ENCODE measurements at regions not wholly inside any gene's neighbourhood (a gene's known extent, or its start where the extent isn't known, plus 50 kb on each side); places are given as distances from the start of the nearest gene placed in this dataset.

DNA sequence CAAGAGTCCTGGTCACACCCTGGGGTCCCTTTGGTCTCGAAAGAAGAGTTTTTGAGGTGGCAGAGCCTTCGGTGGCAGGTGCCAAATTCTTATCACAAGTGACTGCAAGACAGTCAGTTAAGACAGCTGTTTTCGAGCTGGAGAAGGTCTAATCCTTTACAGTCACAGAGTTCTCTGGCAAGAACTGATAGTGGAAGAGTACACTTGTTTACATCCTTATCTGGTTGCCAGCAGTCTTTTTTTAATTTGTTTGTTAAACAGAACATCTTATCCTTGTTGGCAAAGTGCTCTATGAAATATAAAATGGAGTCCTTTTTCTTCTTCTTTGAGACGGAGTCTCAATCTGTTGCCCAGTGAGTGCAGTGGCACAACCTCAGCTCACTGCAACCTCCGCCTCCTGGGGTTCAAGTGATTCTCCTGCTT lies 50.4 kb upstream of the ELOVL6 start:
- Histone ChIP-seq H3K27ac (ENCODE audit: low read length) (no peak overlapping the region), H3K36me3 (ENCODE audit: insufficient read depth, low read length) (no peaks in the 10 kb centered on the region), H3K9me3 (ENCODE audit: low read length) (no peaks in the 10 kb centered on the region), H3K9me2 (ENCODE audit: insufficient read depth, low read length) (no peaks in the 10 kb centered on the region), H3K4me3 (ENCODE audit: low read length) (no peak overlapping the region), H3K4me2 (ENCODE audit: low read length) (no peak overlapping the region), H3K79me2 (replicated peaks; ENCODE audit: insufficient read depth, low read length) (no peaks in the 10 kb centered on the region), H2AFZ (ENCODE audit: low read depth, low read length) (no peak overlapping the region), H3K27me3 (ENCODE audit: insufficient read depth, low read depth, low read length) (no peaks in the 10 kb centered on the region), H3F3A (ENCODE audit: insufficient read depth, low read length, poor library complexity, severe bottlenecking) (no peaks in the 10 kb centered on the region), H3K9ac (ENCODE audit: low read length) (no peak overlapping the region), H4K20me1 (ENCODE audit: insufficient read depth) (no peaks in the 10 kb centered on the region)
- no peak for TF ChIP-seq TAF1 (IDR thresholded peaks at IDR 0.05; ENCODE audit: low read depth)
- TF ChIP-seq, protein P1, sequence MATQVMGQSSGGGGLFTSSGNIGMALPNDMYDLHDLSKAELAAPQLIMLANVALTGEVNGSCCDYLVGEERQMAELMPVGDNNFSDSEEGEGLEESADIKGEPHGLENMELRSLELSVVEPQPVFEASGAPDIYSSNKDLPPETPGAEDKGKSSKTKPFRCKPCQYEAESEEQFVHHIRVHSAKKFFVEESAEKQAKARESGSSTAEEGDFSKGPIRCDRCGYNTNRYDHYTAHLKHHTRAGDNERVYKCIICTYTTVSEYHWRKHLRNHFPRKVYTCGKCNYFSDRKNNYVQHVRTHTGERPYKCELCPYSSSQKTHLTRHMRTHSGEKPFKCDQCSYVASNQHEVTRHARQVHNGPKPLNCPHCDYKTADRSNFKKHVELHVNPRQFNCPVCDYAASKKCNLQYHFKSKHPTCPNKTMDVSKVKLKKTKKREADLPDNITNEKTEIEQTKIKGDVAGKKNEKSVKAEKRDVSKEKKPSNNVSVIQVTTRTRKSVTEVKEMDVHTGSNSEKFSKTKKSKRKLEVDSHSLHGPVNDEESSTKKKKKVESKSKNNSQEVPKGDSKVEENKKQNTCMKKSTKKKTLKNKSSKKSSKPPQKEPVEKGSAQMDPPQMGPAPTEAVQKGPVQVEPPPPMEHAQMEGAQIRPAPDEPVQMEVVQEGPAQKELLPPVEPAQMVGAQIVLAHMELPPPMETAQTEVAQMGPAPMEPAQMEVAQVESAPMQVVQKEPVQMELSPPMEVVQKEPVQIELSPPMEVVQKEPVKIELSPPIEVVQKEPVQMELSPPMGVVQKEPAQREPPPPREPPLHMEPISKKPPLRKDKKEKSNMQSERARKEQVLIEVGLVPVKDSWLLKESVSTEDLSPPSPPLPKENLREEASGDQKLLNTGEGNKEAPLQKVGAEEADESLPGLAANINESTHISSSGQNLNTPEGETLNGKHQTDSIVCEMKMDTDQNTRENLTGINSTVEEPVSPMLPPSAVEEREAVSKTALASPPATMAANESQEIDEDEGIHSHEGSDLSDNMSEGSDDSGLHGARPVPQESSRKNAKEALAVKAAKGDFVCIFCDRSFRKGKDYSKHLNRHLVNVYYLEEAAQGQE (IDR thresholded peaks at IDR 0.05; ENCODE audit: borderline replicate concordance), result no peak
- no peak for TF ChIP-seq POLR2AphosphoS5 (IDR thresholded peaks at IDR 0.05)
- no peak for TF ChIP-seq EZH2 (IDR thresholded peaks at IDR 0.05; ENCODE audit: borderline replicate concordance, insufficient read depth, low read length, poor library complexity, severe bottlenecking)
- TF ChIP-seq MXI1 (conservative IDR thresholded peaks at IDR 0.05; ENCODE audit: poor library complexity, severe bottlenecking), result no peak
- no peak for TF ChIP-seq EP300 (conservative IDR thresholded peaks at IDR 0.05; ENCODE audit: poor library complexity, severe bottlenecking)
- TF ChIP-seq, protein P2, sequence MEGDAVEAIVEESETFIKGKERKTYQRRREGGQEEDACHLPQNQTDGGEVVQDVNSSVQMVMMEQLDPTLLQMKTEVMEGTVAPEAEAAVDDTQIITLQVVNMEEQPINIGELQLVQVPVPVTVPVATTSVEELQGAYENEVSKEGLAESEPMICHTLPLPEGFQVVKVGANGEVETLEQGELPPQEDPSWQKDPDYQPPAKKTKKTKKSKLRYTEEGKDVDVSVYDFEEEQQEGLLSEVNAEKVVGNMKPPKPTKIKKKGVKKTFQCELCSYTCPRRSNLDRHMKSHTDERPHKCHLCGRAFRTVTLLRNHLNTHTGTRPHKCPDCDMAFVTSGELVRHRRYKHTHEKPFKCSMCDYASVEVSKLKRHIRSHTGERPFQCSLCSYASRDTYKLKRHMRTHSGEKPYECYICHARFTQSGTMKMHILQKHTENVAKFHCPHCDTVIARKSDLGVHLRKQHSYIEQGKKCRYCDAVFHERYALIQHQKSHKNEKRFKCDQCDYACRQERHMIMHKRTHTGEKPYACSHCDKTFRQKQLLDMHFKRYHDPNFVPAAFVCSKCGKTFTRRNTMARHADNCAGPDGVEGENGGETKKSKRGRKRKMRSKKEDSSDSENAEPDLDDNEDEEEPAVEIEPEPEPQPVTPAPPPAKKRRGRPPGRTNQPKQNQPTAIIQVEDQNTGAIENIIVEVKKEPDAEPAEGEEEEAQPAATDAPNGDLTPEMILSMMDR (IDR thresholded peaks at IDR 0.05; ENCODE audit: poor library complexity, severe bottlenecking), result no peak
- no peak for TF ChIP-seq SMC3 (conservative IDR thresholded peaks at IDR 0.05; ENCODE audit: poor library complexity)

Small RNA genes lying in the stretch of these regions (small RNA-seq; reads per million reads assigned to genes)
- gene AC108145.1 (0 reads per million in 3 experiments), gene HSBP1P2 (0 reads per million in 3 experiments), gene RNU6-205P (0 to 7.0 (median 0.06) reads per million in 3 experiments)

Measured in neural cell (in vitro differentiated cells).